ENCODE measurements at regions not wholly inside any gene's neighbourhood (a gene's known extent, or its start where the extent isn't known, plus 50 kb on each side); places are given as distances from the start of the nearest gene placed in this dataset.

DNA sequence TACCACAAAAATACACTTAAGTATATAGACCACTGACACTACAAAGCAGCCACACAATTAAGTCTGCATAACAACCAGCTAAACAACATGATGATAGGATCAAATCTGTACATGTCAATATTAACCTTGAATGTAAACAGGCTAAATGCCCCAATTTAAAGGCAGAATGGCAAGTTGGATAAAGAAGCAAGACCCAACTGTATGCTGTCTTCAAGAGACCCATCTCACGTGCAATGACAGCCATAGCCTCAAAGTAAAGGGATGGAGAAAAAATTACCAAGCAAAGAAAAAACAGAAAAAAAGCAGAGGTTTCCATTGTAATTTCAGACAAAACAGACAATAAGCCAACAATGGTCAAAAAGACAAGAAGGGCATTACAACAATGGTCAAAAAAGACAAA is 77.3 kb upstream of the APC start:
- Histone ChIP-seq H3K36me3 (no peaks in the 10 kb centered on the region), H3K4me3 (no peak overlapping the region), H3K4me1 (no peaks in the 10 kb centered on the region), H3K9me3 (peaks cover 0 to 5% (median 2%) of the 10 kb centered on the region in 4 donors), H3K27ac (replicated peaks in 1 of 4) (no peak overlapping the region), H3K27me3 (no peaks in the 10 kb centered on the region)
- DNase-seq (ENCODE audit: extremely low spot score), result no peak
- WGBS, result 94% methylated on average over 1 of the region's 1 CpG
- intact Hi-C loops (cut with DNase I), result no loop called here
- TF ChIP-seq POLR2A (IDR thresholded peaks at IDR 0.05; ENCODE audit: low read depth) (no peak), EP300 (IDR thresholded peaks at IDR 0.05) (no peak), POLR2AphosphoS5 (IDR thresholded peaks at IDR 0.05) (no peak)
- TF ChIP-seq, protein P1, sequence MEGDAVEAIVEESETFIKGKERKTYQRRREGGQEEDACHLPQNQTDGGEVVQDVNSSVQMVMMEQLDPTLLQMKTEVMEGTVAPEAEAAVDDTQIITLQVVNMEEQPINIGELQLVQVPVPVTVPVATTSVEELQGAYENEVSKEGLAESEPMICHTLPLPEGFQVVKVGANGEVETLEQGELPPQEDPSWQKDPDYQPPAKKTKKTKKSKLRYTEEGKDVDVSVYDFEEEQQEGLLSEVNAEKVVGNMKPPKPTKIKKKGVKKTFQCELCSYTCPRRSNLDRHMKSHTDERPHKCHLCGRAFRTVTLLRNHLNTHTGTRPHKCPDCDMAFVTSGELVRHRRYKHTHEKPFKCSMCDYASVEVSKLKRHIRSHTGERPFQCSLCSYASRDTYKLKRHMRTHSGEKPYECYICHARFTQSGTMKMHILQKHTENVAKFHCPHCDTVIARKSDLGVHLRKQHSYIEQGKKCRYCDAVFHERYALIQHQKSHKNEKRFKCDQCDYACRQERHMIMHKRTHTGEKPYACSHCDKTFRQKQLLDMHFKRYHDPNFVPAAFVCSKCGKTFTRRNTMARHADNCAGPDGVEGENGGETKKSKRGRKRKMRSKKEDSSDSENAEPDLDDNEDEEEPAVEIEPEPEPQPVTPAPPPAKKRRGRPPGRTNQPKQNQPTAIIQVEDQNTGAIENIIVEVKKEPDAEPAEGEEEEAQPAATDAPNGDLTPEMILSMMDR (IDR thresholded peaks at IDR 0.05), result no peak

DNA sequence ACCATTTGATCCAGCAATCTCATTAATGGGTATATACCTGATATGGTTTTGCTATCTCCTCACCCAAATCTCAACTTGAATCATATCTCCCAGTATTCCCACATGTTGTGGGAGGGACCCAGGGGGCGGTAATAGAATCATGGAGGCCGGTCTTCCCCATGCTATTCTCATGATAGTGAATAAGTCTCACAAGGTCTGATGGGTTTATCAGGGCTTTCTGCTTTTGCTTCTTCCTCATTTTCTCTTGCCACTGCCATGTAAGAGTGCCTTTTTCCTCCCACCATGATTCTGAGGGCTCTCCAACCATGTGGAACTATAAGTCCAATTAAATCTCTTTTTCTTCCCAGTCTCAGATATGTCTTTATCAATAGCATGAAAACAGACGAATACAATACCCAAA is 74.5 kb upstream of the APC start:
- DNase-seq (ENCODE audit: extremely low spot score), result no peak
- TF ChIP-seq POLR2A (IDR thresholded peaks at IDR 0.05; ENCODE audit: low read depth) (no peak), POLR2AphosphoS5 (IDR thresholded peaks at IDR 0.05) (no peak), EP300 (IDR thresholded peaks at IDR 0.05) (no peak)
- TF ChIP-seq, protein P1 (IDR thresholded peaks at IDR 0.05), result no peak
- intact Hi-C loops (cut with DNase I), result no loop called here
- WGBS, result 94% methylated on average over 3 of the region's 3 CpGs
- H3K27me3 ChIP-seq, result no peaks in the 10 kb centered on the region
- H3K27ac ChIP-seq (replicated peaks in 1 of 4), result no peak overlapping the region
- no peak overlapping the region for H3K4me3 ChIP-seq
- H3K4me1 ChIP-seq, result no peaks in the 10 kb centered on the region
- H3K9me3 ChIP-seq, result peaks cover 0 to 5% (median 2%) of the 10 kb centered on the region in 4 donors
- H3K36me3 ChIP-seq, result no peaks in the 10 kb centered on the region

DNA sequence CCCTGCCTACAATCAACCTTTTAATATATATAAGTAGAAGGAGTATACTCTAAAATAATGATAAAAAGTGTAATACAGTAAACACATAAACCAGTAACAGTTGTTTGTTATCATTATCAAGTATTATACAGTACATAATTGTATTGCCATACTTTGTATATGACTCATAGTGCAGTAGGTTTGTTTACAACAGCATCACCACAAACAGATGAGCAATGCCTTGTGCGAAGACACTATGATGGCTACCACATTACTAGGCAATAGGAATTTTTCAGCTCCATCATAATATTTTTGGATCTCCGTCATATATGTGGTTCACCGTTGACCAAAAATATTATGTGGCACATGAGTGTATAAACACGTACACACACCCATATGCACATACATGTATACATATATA is 69.7 kb upstream of the APC start:
- no peak for DNase-seq (ENCODE audit: extremely low spot score)
- Histone ChIP-seq H3K9me3 (no peaks in the 10 kb centered on the region), H3K36me3 (no peaks in the 10 kb centered on the region), H3K4me1 (no peaks in the 10 kb centered on the region), H3K27me3 (no peaks in the 10 kb centered on the region), H3K4me3 (no peak overlapping the region), H3K27ac (replicated peaks in 1 of 4) (no peak overlapping the region)
- no peak for TF ChIP-seq POLR2AphosphoS5 (IDR thresholded peaks at IDR 0.05)
- TF ChIP-seq, protein P1 (IDR thresholded peaks at IDR 0.05), result no peak
- no peak for TF ChIP-seq EP300 (IDR thresholded peaks at IDR 0.05)
- no peak for TF ChIP-seq POLR2A (IDR thresholded peaks at IDR 0.05; ENCODE audit: low read depth)
- intact Hi-C loops (cut with DNase I), result no loop called here
- 95% methylated on average over 4 of the region's 4 CpGs for WGBS

DNA sequence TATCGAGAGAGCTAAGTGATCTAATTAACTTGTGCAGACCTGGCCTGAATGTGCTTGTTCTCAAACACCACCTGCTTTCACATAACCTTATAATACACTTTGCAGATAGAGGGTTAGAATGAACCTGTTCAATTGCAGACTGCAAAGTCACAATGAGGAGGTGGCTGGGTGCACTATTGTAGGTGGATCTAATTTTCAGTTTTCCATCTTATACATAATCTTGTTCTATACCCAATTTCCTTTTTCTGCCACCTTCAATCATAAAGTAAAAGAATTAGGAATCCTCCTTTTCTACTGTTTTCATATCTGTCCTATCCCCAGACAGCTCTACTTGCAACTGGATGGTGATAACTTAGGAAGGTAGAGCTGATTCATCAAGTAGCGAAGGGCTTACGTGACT is 68.8 kb upstream of the APC start:
- Histone ChIP-seq H3K4me3 (no peak overlapping the region), H3K36me3 (no peaks in the 10 kb centered on the region), H3K27me3 (no peaks in the 10 kb centered on the region), H3K27ac (replicated peaks in 1 of 4) (no peak overlapping the region), H3K9me3 (no peaks in the 10 kb centered on the region), H3K4me1 (no peaks in the 10 kb centered on the region)
- intact Hi-C loops (cut with DNase I), result no loop called here
- DNase-seq (ENCODE audit: extremely low spot score), result no peak
- WGBS, result 98% methylated on average over 3 of the region's 3 CpGs
- TF ChIP-seq, protein P1 (IDR thresholded peaks at IDR 0.05), result no peak
- TF ChIP-seq POLR2AphosphoS5 (IDR thresholded peaks at IDR 0.05) (no peak), EP300 (IDR thresholded peaks at IDR 0.05) (no peak), POLR2A (IDR thresholded peaks at IDR 0.05; ENCODE audit: low read depth) (no peak)

DNA sequence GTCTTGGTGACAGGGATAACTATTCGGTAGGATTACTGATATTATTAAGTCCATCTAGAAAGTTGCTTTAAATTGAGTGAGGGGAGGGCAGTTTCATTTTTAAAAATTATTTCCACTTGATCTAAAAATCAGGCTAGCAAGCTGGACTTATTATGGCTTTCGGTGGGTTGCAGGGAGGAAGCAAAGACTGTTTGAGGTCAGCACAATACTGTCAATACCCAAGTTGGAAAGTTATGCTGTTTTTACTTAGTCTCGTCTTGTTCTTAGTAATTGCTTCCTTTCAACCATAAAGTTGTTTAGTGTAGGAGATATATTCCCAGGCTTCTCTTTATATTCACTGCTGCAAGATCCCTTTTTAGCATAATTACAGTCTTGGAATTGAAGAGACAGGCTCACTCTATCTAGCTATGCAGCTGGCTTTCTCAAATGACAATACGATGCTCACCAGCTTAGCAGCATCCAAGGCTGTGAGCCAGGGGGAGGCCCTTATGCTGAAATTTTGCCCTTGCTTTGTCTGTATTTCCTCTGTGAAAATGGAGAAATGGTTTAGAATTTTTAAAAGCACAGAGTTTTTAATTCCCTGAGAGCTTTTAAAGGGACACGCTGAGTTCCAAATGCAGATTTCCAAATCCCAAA is 68.2 kb upstream of the APC start:
- no peaks in the 10 kb centered on the region for H3K4me1 ChIP-seq
- H3K27ac ChIP-seq (replicated peaks in 1 of 4), result no peak overlapping the region
- H3K27me3 ChIP-seq, result no peaks in the 10 kb centered on the region
- TF ChIP-seq EP300 (IDR thresholded peaks at IDR 0.05) (no peak), POLR2A (IDR thresholded peaks at IDR 0.05; ENCODE audit: low read depth) (no peak), POLR2AphosphoS5 (IDR thresholded peaks at IDR 0.05) (no peak)
- TF ChIP-seq, protein P1 (IDR thresholded peaks at IDR 0.05), result no peak
- no peaks in the 10 kb centered on the region for H3K9me3 ChIP-seq
- 76% methylated on average over 5 of the region's 5 CpGs for WGBS
- no peak for DNase-seq (ENCODE audit: extremely low spot score)
- H3K4me3 ChIP-seq, result no peak overlapping the region
- H3K36me3 ChIP-seq, result no peaks in the 10 kb centered on the region
- intact Hi-C loops (cut with DNase I), result no loop called here
